SU-DHL-6 (cell line): ENCODE measurements at regions not wholly inside any gene's neighbourhood (a gene's known extent, or its start where the extent isn't known, plus 50 kb on each side); places are given as distances from the start of the nearest gene placed in this dataset.

Source experiments
- EZH2phosphoT487 ChIP-seq: fragments of 200-600 bp; sonication (generic), shearing (Covaris generic); conservative IDR thresholded peaks from 2 replicates; pipeline ENCODE4 v1.6.1; 2018; ENCODE audit warnings: mild to moderate bottlenecking, antibody characterized with exemption, low read length, moderate library complexity, mixed read lengths
- TF ChIP-seq, protein P1 (sequence below): fragments of 200-600 bp; sonication (generic); IDR thresholded peaks from one replicate; pipeline ENCODE4 v1.5.1; 2017; ENCODE audit warnings: antibody characterized with exemption, mild to moderate bottlenecking, low read length, moderate library complexity; ENCODE audit not compliant: insufficient read depth, poor library complexity, severe bottlenecking

GRCh38 chr12:75965661-75966060 is 65.9 kb downstream of the PHLDA1 start:
- TF ChIP-seq, protein P1, sequence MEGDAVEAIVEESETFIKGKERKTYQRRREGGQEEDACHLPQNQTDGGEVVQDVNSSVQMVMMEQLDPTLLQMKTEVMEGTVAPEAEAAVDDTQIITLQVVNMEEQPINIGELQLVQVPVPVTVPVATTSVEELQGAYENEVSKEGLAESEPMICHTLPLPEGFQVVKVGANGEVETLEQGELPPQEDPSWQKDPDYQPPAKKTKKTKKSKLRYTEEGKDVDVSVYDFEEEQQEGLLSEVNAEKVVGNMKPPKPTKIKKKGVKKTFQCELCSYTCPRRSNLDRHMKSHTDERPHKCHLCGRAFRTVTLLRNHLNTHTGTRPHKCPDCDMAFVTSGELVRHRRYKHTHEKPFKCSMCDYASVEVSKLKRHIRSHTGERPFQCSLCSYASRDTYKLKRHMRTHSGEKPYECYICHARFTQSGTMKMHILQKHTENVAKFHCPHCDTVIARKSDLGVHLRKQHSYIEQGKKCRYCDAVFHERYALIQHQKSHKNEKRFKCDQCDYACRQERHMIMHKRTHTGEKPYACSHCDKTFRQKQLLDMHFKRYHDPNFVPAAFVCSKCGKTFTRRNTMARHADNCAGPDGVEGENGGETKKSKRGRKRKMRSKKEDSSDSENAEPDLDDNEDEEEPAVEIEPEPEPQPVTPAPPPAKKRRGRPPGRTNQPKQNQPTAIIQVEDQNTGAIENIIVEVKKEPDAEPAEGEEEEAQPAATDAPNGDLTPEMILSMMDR, result no peak
- no peak for TF ChIP-seq EZH2phosphoT487
